Suprapubic skin (tissue), 4 donors: ENCODE measurements at regions not wholly inside any gene's neighbourhood (a gene's known extent, or its start where the extent isn't known, plus 50 kb on each side); places are given as distances from the start of the nearest gene placed in this dataset.

Source experiments
- DNase-seq, 2 donors: peaks; one replicate each; pipeline ENCODE4 v3.0.0-alpha.2; 2019; ENCODE audit warnings: low spot score in 2 of 2
- H3K27ac ChIP-seq: fragments of 200-600 bp; sonication (generic); one replicate; pipeline ENCODE4 v1.5.1; 2019
- H3K27me3 ChIP-seq: fragments of 200-600 bp; sonication (generic); one replicate; pipeline ENCODE4 v1.5.1; 2019
- H3K36me3 ChIP-seq: fragments of 200-600 bp; sonication (generic); one replicate; pipeline ENCODE4 v1.5.1; 2019
- H3K4me1 ChIP-seq: fragments of 200-600 bp; sonication (generic); one replicate; pipeline ENCODE4 v1.5.1; 2019
- H3K4me3 ChIP-seq: fragments of 200-600 bp; sonication (generic); one replicate; pipeline ENCODE4 v1.5.1; 2019; ENCODE audit warnings: mild to moderate bottlenecking
- H3K9me3 ChIP-seq: fragments of 200-600 bp; sonication (generic); one replicate; pipeline ENCODE4 v1.5.1; 2019
- CTCF ChIP-seq, 2 donors: fragments of 200-600 bp in 1 of 2; fragments of 450-650 bp in 1 of 2; sonication (generic) in 1 of 2; IDR thresholded peaks; one replicate each; pipeline ENCODE4 v1.5.1; 2016 to 2019; ENCODE audit warnings: antibody characterized with exemption in 2 of 2, mild to moderate bottlenecking in 1 of 2, moderate library complexity in 1 of 2
- EP300 ChIP-seq: sonication (generic); formaldehyde crosslinking; IDR thresholded peaks from one replicate; pipeline ENCODE4 v1.6.1; 2017; ENCODE audit warnings: antibody characterized with exemption
- POLR2A ChIP-seq, 2 donors: fragments of 450-650 bp; IDR thresholded peaks; one replicate each; pipeline ENCODE4 v1.6.1; 2017; ENCODE audit warnings: antibody characterized with exemption in 2 of 2, mild to moderate bottlenecking in 2 of 2, moderate library complexity in 2 of 2
- POLR2AphosphoS5 ChIP-seq, 3 donors: sonication (generic); formaldehyde crosslinking; IDR thresholded peaks; one replicate each; pipeline ENCODE4 v1.6.1; 2017; ENCODE audit warnings: antibody characterized with exemption in 3 of 3
- WGBS: methylation state at CpG from one replicate; pipeline ENCODE4 v1.1.5; 2018; 5-methylcytosine and 5-hydroxymethylcytosine counted together

DNA sequence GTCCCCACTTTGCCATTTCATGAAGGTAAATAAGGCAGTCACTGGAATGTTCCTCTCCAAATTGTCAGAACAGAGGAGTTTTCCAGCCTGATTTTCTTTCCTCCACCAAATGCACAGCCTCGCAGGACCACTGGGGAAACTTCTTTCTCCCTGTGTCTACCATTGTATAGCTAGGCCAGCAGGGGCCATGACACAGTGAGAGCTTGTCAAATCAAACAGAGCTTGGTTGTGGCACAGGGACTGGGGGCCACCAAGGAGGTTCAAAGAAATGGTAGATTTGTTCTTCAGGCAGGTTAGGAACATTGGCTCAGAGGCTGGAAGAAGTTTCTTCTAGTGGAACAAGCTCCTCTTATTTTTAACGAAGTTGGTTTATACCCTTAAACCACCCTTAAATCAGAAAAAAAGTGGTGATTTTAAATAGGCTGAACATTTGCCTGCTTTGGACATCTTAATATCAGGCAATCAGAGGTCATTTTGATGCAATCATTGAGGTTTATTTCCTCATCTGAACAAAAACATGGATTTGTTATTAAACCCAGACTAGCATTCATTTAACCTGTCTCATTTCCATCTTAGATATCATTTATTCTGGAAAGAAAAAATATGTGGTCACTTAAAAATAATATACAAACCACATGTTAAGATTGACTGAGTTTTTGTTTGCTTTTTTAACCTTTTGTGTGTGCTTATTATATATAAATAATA is 105.6 kb downstream of the GTPBP8 start:
- WGBS: 85% methylated on average over 2 of the region's 2 CpGs
- no peaks in the 10 kb centered on the region for H3K36me3 ChIP-seq
- no peaks in the 10 kb centered on the region for H3K9me3 ChIP-seq
- H3K4me3 ChIP-seq: no peak overlapping the region
- TF ChIP-seq CTCF (IDR thresholded peaks at IDR 0.05) (no peak), EP300 (no peak), POLR2A (IDR thresholded peaks at IDR 0.05) (no peak), POLR2AphosphoS5 (IDR thresholded peaks at IDR 0.05) (no peak)
- H3K4me1 ChIP-seq: no peaks in the 10 kb centered on the region
- no peak overlapping the region for H3K27ac ChIP-seq
- no peak for DNase-seq
- H3K27me3 ChIP-seq: no peaks in the 10 kb centered on the region

- 52% methylated on average over 3 of the region's 3 CpGs for WGBS
- TF ChIP-seq EP300 (no peak), POLR2AphosphoS5 (IDR thresholded peaks at IDR 0.05) (no peak), CTCF (IDR thresholded peaks at IDR 0.05) (no peak), POLR2A (IDR thresholded peaks at IDR 0.05) (no peak)
- Histone ChIP-seq H3K27ac (no peak overlapping the region), H3K9me3 (no peaks in the 10 kb centered on the region), H3K4me1 (no peaks in the 10 kb centered on the region), H3K36me3 (no peaks in the 10 kb centered on the region), H3K27me3 (no peaks in the 10 kb centered on the region), H3K4me3 (no peak overlapping the region)
- DNase-seq: no peak
Observed at GRCh38 chr3:113097960-113098447, 107.2 kb downstream of the GTPBP8 start.

- Histone ChIP-seq H3K9me3 (no peaks in the 10 kb centered on the region), H3K27me3 (no peaks in the 10 kb centered on the region), H3K4me1 (no peaks in the 10 kb centered on the region), H3K36me3 (no peaks in the 10 kb centered on the region), H3K4me3 (no peak overlapping the region), H3K27ac (no peak overlapping the region)
- no peak for DNase-seq
- WGBS: 96% methylated on average over 2 of the region's 2 CpGs
- no peak for TF ChIP-seq POLR2AphosphoS5 (IDR thresholded peaks at IDR 0.05)
- TF ChIP-seq EP300: no peak
- TF ChIP-seq CTCF (IDR thresholded peaks at IDR 0.05): no peak
- TF ChIP-seq POLR2A (IDR thresholded peaks at IDR 0.05): no peak
Observed at GRCh38 chr3:113100063-113100462, 109.3 kb downstream of the GTPBP8 start.

GRCh38 chr3:113103588-113103987 is 107.8 kb upstream of the BOC start:
- 79% methylated on average over 2 of the region's 2 CpGs for WGBS
- no peak for DNase-seq
- TF ChIP-seq EP300: no peak
- no peak for TF ChIP-seq POLR2A (IDR thresholded peaks at IDR 0.05)
- no peak for TF ChIP-seq POLR2AphosphoS5 (IDR thresholded peaks at IDR 0.05)
- TF ChIP-seq CTCF (IDR thresholded peaks at IDR 0.05): no peak
- H3K27ac ChIP-seq: no peak overlapping the region
- no peaks in the 10 kb centered on the region for H3K27me3 ChIP-seq
- no peak overlapping the region for H3K4me3 ChIP-seq
- H3K9me3 ChIP-seq: no peaks in the 10 kb centered on the region
- H3K4me1 ChIP-seq: no peaks in the 10 kb centered on the region
- H3K36me3 ChIP-seq: no peaks in the 10 kb centered on the region

DNA sequence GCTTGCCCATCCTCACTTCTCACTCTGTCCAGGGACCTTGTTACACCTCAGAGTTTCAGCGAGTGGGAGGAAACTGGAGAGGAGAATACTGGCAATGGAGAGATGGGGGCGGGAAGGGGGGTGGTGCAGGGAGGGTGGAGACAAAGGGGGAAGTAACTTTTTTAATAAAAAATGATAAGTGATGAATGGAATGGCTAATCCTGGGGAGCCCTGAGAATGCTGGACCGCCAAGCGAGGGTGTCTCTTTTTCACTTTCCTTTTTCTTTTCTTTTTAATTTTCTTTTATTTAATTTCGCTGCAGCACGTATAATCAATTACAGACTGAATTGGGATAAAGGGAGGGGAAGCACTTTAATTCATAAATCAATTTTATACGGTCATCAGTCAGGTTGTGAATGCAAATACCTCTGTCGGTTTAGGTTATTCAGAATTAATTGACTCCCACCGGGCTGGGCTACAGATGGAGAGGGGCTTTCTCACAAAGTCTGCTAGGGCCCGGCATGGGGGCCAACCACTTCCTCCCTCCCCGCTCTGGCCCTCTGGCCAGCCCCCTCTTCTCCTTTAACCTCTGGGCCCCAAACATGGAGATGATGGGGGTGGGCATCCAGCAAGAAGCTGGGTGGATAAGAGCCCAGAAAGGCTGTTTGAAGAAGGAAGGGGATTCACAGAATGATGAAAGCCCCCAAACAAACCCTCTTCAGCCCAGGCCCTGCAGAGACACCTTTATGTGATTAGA is 106.8 kb upstream of the BOC start:
- DNase-seq: no peak
- Histone ChIP-seq H3K4me1 (no peaks in the 10 kb centered on the region), H3K4me3 (no peak overlapping the region), H3K27me3 (no peaks in the 10 kb centered on the region), H3K27ac (no peak overlapping the region), H3K36me3 (no peaks in the 10 kb centered on the region), H3K9me3 (no peaks in the 10 kb centered on the region)
- 73% methylated on average over 11 of the region's 11 CpGs for WGBS
- TF ChIP-seq POLR2AphosphoS5 (IDR thresholded peaks at IDR 0.05): no peak
- no peak for TF ChIP-seq CTCF (IDR thresholded peaks at IDR 0.05)
- no peak for TF ChIP-seq POLR2A (IDR thresholded peaks at IDR 0.05)
- TF ChIP-seq EP300: no peak
